Endothelial cell (in vitro differentiated cells): ENCODE measurements at regions not wholly inside any gene's neighbourhood (a gene's known extent, or its start where the extent isn't known, plus 50 kb on each side); places are given as distances from the start of the nearest gene placed in this dataset.
"Not testable (repeated sequence)": the region's sequence is repeated elsewhere in the genome, so short reads cannot be mapped to it uniquely, and the experiment has no call there.

ENCODE experiments used
- DNase-seq: peaks from one replicate; pipeline ENCODE4 v3.0.0; 2021; ENCODE audit warnings: low spot score
- H3K27ac Mint-ChIP-seq: one replicate; pipeline ENCODE4 v1.8.0; 2021; ENCODE audit warnings: mixed read lengths, inconsistent platforms; ENCODE audit not compliant: unreplicated experiment
- H3K27me3 Mint-ChIP-seq: one replicate; pipeline ENCODE4 v1.8.0; 2021; ENCODE audit warnings: mild to moderate bottlenecking, moderate library complexity, mixed read lengths, inconsistent platforms; ENCODE audit not compliant: unreplicated experiment
- H3K36me3 Mint-ChIP-seq: one replicate; pipeline ENCODE4 v1.8.0; 2021; ENCODE audit warnings: mild to moderate bottlenecking, low read depth, mixed read lengths, inconsistent platforms; ENCODE audit not compliant: unreplicated experiment
- H3K4me1 Mint-ChIP-seq: one replicate; pipeline ENCODE4 v1.8.0; 2021; ENCODE audit warnings: mild to moderate bottlenecking, mixed read lengths, inconsistent platforms; ENCODE audit not compliant: unreplicated experiment
- H3K4me3 Mint-ChIP-seq: one replicate; pipeline ENCODE4 v1.8.0; 2021; ENCODE audit warnings: mild to moderate bottlenecking, mixed read lengths, inconsistent platforms; ENCODE audit not compliant: unreplicated experiment
- H3K9me3 Mint-ChIP-seq: one replicate; pipeline ENCODE4 v1.8.0; 2021; ENCODE audit warnings: mixed read lengths, inconsistent platforms; ENCODE audit not compliant: unreplicated experiment
- CTCF ChIP-seq: fragments of 200-600 bp; sonication (generic); IDR thresholded peaks from one replicate; pipeline ENCODE4 v1.5.0; 2021; ENCODE audit warnings: antibody characterized with exemption; ENCODE audit not compliant: unreplicated experiment

- peaks cover 6% of the 10 kb centered on the region for H3K27me3 Mint-ChIP-seq
Measured at GRCh38 chr21:34282223-34282622, 81.6 kb upstream of the KCNE2 start.

GRCh38 chr21:34284666-34285065 is 79.1 kb upstream of the KCNE2 start:
- TF ChIP-seq CTCF, result no peak
- peaks cover 9% of the 10 kb centered on the region for H3K9me3 Mint-ChIP-seq
- peaks cover 7% of the 10 kb centered on the region for H3K27me3 Mint-ChIP-seq
- H3K4me3 Mint-ChIP-seq, result no peak overlapping the region
- no peak for DNase-seq
- H3K36me3 Mint-ChIP-seq, result peaks cover 6% of the 10 kb centered on the region
- H3K27ac Mint-ChIP-seq, result no peak overlapping the region
- H3K4me1 Mint-ChIP-seq, result no peaks in the 10 kb centered on the region

More at GRCh38 chr21:34282223-34282622, 81.6 kb upstream of the KCNE2 start:
- H3K27ac Mint-ChIP-seq, result no peak overlapping the region
- H3K4me1 Mint-ChIP-seq, result no peaks in the 10 kb centered on the region
- peaks cover under 1% of the 10 kb centered on the region for H3K9me3 Mint-ChIP-seq
- TF ChIP-seq CTCF, result no peak
- peaks cover 3% of the 10 kb centered on the region for H3K36me3 Mint-ChIP-seq
- no peak for DNase-seq
- no peak overlapping the region for H3K4me3 Mint-ChIP-seq

GRCh38 chr21:34288042-34288441 is 75.8 kb upstream of the KCNE2 start:
- H3K4me1 Mint-ChIP-seq, DNase-seq, H3K9me3 Mint-ChIP-seq, H3K27ac Mint-ChIP-seq, H3K27me3 Mint-ChIP-seq, H3K4me3 Mint-ChIP-seq, H3K36me3 Mint-ChIP-seq: not testable (repeated sequence)

- peaks cover 9% of the 10 kb centered on the region for H3K9me3 Mint-ChIP-seq
- H3K27me3 Mint-ChIP-seq, result peaks cover 2% of the 10 kb centered on the region
Measured at GRCh38 chr21:34289856-34290255, 74.0 kb upstream of the KCNE2 start.

GRCh38 chr21:34296878-34297277 is 66.9 kb upstream of the KCNE2 start:
- no peak overlapping the region for H3K4me3 Mint-ChIP-seq
- no peak for DNase-seq
- H3K27me3 Mint-ChIP-seq, result no peaks in the 10 kb centered on the region
- no peak for TF ChIP-seq CTCF
- H3K36me3 Mint-ChIP-seq, result no peaks in the 10 kb centered on the region
- no peaks in the 10 kb centered on the region for H3K9me3 Mint-ChIP-seq
- H3K4me1 Mint-ChIP-seq, result no peaks in the 10 kb centered on the region
- H3K27ac Mint-ChIP-seq, result no peak overlapping the region

More at GRCh38 chr21:34289856-34290255, 74.0 kb upstream of the KCNE2 start:
- Mint-ChIP-seq H3K4me3 (no peak overlapping the region), H3K4me1 (no peaks in the 10 kb centered on the region), H3K27ac (no peak overlapping the region), H3K36me3 (peaks cover 6% of the 10 kb centered on the region)
- DNase-seq, result no peak
- no peak for TF ChIP-seq CTCF
